ENCODE measurements at regions not wholly inside any gene's neighbourhood (a gene's known extent, or its start where the extent isn't known, plus 50 kb on each side); places are given as distances from the start of the nearest gene placed in this dataset.

- intact Hi-C loops (cut with DNase I, micrococcal nuclease), result no loop called here
Measured at GRCh38 chr16:79264237-79265109, 336.1 kb downstream of the MAF start.

GRCh38 chr16:79263425-79263824 is 337.1 kb downstream of the MAF start:
- ATAC-seq, result no peak
- DNase-seq, result no peak
- intact Hi-C loops (cut with DNase I, micrococcal nuclease), result no loop called here

More at GRCh38 chr16:79264237-79265109, 336.1 kb downstream of the MAF start:
- DNase-seq (no peak), ATAC-seq (no peak)

Measured in left colon (tissue), 2 donors.